Prostate gland (tissue), 2 donors: ENCODE measurements at regions not wholly inside any gene's neighbourhood (a gene's known extent, or its start where the extent isn't known, plus 50 kb on each side); places are given as distances from the start of the nearest gene placed in this dataset.

Experiments
- POLR2A ChIP-seq: fragments of 450-650 bp; IDR thresholded peaks from one replicate; pipeline ENCODE4 v1.6.1; 2016; ENCODE audit warnings: antibody characterized with exemption, mild to moderate bottlenecking
- POLR2AphosphoS5 ChIP-seq: sonication (generic); formaldehyde crosslinking; IDR thresholded peaks from one replicate; pipeline ENCODE4 v1.6.1; 2017; ENCODE audit warnings: antibody characterized with exemption
- TF ChIP-seq, protein P1 (sequence below), 4 experiments: fragments of 200-600 bp in 2 of 4; fragments of 450-650 bp in 2 of 4; sonication (generic) in 2 of 4; IDR thresholded peaks; 1 replicate in 3 of 4; 2 replicates in 1 of 4; pipeline ENCODE4 v1.5.1; 2016 to 2019; ENCODE audit warnings: antibody characterized with exemption in 4 of 4, mild to moderate bottlenecking in 2 of 4, moderate library complexity in 2 of 4

DNA sequence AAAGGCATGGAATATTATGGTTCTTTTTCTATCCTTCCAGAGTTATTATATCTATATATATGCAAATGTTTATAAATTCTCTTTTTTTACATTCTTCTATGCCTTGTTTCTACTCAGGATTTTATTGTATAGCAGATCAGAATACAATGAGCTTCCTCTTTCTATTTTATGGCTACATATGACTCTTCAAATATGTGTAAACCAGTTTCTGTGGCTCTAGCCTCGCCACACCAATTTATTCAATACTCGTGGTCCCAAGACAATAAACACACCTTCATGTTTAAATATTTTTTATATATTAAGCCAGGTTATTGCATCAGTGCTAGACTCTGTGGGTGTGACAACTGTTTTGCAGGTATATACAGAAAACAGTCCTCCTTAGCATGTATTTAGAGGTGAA, 237.5 kb upstream of the MKLN1 start:
- TF ChIP-seq POLR2A (no peak), POLR2AphosphoS5 (no peak)
- TF ChIP-seq, protein P1, sequence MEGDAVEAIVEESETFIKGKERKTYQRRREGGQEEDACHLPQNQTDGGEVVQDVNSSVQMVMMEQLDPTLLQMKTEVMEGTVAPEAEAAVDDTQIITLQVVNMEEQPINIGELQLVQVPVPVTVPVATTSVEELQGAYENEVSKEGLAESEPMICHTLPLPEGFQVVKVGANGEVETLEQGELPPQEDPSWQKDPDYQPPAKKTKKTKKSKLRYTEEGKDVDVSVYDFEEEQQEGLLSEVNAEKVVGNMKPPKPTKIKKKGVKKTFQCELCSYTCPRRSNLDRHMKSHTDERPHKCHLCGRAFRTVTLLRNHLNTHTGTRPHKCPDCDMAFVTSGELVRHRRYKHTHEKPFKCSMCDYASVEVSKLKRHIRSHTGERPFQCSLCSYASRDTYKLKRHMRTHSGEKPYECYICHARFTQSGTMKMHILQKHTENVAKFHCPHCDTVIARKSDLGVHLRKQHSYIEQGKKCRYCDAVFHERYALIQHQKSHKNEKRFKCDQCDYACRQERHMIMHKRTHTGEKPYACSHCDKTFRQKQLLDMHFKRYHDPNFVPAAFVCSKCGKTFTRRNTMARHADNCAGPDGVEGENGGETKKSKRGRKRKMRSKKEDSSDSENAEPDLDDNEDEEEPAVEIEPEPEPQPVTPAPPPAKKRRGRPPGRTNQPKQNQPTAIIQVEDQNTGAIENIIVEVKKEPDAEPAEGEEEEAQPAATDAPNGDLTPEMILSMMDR (IDR thresholded peaks at IDR 0.05): no peak
